Stimulated activated CD4-positive, alpha-beta T cell treated with anti-CD3 and anti-CD28 coated beads, TNF-alpha, amount 100 ng/mL, for 4 hours (primary cell): ENCODE measurements at regions not wholly inside any gene's neighbourhood (a gene's known extent, or its start where the extent isn't known, plus 50 kb on each side); places are given as distances from the start of the nearest gene placed in this dataset.

Experiments used
- DNase-seq, 3 experiments: peaks; one replicate each; pipeline ENCODE4 v3.0.0-alpha.2; 2020; ENCODE audit warnings: low read depth in 3 of 3

- no peak for DNase-seq
Observed at GRCh38 chr5:124433170-124433569, 313.3 kb downstream of the ZNF608 start.

- no peak for DNase-seq
Observed at GRCh38 chr5:124421584-124421983, 324.9 kb downstream of the ZNF608 start.

- DNase-seq, result no peak
Observed at GRCh38 chr5:124420952-124421351, 325.5 kb downstream of the ZNF608 start.

- no peak for DNase-seq
Observed at GRCh38 chr5:124419531-124419930, 326.9 kb downstream of the ZNF608 start.

DNA sequence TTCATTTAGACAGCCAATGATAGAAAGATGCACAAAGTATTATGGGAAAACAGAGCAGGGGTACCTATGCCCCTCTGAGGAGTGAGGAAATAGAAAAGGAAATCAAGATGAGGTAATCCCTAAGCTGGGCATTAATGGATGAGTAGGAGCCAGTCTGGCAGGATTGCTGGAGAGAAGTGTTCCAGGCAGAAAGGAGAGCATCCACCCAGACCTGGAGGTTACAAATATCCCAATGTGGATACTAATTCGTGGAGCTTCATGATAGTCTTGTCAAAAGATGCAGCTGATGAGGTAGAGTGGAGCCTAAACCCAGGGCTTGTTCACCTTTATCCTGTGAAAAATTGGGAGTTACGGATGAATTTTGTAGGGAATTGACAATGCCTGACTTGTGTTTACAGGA is 328.0 kb downstream of the ZNF608 start:
- DNase-seq, result no peak

GRCh38 chr5:124417196-124417595 is 329.2 kb downstream of the ZNF608 start:
- no peak for DNase-seq

DNA sequence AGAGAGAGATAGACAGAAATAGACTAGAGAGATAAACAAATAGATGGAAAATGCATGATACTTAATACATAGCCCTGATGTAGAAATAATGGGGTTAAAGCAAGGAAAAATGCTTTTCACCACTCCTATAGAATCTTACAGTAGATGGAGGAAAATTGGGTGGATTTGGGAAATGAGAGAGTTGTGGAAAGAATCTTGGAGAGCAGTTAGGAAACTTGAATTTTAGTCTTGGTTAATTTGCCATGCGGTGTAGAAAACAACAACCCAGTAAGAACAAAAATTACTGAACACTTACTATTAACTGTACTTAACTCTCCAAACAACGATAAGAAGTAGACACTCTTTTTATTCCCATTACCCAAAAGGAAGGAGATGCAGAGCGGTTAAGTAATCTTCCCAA is 329.8 kb downstream of the ZNF608 start:
- DNase-seq, result no peak

- no peak for DNase-seq
Observed at GRCh38 chr5:124414973-124415372, 331.5 kb downstream of the ZNF608 start.

GRCh38 chr5:124410539-124411488 is 335.6 kb downstream of the ZNF608 start:
- DNase-seq, result no peak

GRCh38 chr5:124408738-124409453 is 337.5 kb downstream of the ZNF608 start:
- no peak for DNase-seq

DNA sequence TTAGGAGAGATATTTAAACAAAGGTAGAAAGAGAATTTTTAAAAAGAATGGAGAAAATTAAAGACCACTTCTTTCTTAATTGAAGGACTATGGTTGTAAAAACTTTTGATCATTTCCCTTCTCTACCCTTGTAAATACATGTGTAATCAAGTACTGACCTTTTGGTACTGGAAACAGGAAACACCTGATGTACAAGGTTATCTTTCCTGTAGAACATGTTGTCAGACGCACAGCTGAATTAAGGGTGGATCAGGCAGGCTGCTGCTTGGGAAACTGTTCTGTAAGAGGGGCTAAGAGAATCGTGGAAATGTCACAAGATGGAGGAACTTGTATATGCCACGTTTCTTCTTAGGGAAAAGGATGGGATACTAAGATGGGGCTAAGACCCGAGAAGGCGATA is 341.6 kb downstream of the ZNF608 start:
- DNase-seq, result no peak

DNA sequence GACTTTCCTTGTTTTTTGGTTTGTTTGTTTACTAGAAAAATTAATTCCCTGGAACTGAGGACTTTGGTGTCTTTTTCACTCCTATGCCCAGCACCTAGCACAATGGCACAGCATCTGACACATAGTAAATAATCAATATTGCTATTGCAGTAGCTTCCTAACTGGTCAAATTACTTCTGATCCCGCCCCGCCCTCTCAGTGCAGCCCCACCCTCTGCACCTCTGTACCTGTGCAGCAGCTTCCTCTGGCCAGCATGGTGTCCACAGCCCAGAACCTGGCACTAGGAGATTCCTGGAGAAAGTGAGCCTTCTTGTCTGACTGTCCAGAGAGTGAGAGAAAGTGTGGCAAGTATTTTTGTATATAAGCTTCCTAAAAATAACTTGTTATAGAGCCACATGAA is 343.2 kb downstream of the ZNF608 start:
- no peak for DNase-seq

GRCh38 chr5:124402144-124402581 is 344.3 kb downstream of the ZNF608 start:
- no peak for DNase-seq

DNA sequence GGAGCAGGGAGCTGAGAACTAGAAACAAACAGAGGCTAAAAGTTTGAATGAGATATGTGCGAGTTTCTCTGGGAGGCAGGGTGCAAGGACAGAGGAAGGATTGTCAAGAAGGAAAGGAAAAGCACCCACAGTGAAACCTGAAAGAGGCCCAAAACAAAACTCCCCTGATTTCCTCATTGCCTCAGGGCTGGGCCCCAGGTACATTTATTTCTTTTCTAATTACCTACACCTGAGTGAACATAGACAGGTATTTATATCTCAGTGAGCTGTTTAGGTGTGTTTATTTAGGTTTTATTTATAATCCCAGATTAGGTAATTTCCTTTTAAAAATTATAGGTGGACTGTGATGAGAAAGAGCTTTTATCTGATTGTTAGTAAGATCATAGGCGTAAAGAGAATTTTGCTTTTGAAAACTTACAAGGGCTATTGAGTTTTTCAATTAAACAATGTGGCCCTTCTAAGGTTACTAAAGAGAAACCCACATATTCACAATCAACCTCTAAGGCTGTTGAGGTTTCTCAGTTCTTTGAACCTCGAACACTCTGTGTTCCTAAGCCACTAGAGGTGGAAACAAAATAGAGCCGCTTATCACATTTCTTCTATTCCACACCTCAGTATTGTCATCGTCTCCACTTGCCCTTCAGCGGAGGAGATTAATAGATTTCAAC is 344.8 kb downstream of the ZNF608 start:
- DNase-seq, result no peak

- no peak for DNase-seq
Observed at GRCh38 chr5:124399426-124399961, 346.9 kb downstream of the ZNF608 start.

- no peak for DNase-seq
Observed at GRCh38 chr5:124398460-124398859, 348.0 kb downstream of the ZNF608 start.

DNA sequence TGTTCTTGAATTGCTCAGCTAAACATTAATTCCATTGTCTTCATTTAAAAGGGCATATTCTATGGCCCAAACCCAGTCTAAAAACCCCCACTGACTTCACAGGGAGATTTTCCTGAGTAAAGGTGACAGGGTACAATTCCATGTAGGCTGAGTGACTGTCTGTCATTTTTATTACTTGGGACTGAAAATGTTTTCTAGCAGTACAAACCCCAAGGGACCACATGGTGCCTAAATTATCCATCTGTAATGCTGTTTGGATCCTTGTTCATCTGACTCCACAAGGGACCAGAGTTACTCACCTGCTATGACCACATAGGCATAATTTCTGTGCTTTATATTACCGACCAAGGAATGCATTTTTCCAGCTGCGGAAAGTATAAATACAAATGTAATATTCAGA is 349.1 kb downstream of the ZNF608 start:
- no peak for DNase-seq

- DNase-seq, result no peak
Observed at GRCh38 chr5:124395926-124396325, 350.5 kb downstream of the ZNF608 start.

DNA sequence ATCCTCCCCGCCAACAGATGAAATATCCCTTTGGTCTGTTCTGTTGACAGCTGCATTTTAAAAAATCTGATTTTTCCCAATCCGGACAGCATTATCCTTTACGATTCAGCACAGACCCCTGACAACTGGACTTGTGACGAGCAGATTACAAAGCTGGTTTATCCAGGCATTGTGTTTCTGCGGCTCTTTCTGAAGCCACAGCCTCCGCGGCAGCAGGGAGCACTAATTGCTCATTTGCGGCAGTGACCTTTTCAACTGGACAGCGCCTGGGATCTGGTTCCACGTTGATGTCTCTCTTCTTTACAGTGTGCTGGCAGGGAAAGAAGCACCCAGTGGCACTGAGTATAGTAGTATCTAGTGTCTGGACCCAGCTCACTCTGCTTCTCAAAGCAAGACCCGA is 351.2 kb downstream of the ZNF608 start:
- no peak for DNase-seq

- DNase-seq, result no peak
Observed at GRCh38 chr5:124394700-124395245, 351.7 kb downstream of the ZNF608 start.

DNA sequence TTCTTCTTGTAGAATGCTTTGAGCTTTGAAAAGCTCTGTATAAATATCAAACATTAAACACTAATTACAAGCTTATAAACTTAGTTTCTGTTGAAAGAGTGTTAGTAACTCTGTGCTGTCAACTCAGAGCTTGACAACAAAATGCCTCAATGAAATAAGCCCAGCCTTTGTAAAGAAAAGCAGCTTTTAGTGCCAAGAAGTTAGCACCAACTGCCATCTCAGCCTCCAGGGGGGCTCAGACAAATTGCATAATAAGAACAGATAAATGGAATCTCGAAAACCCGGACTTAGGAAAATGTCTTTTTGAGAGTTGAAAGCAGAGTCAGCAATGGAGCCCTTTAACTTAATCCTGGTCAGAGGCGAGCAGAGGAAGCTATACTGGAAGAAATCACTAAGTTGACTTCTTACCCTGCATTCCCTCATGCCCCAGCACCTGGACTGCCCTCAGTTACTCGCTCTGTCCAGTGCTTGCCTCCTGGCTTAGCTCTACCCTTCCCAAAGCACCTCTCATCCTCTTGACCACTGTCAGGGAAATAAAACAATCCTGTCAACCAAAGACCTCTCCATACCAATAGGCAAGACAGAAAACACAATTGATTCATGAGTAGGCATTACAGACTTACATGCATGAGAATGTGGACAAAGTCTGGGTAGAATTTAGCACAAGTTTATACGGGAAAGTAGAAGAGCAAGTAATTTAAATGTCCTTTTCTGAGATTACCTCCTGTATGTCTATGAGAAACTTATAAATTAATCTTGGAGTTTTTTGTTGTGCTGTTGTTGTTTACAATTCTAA is 352.7 kb downstream of the ZNF608 start:
- DNase-seq, result no peak
